ENCODE measurements at regions not wholly inside any gene's neighbourhood (a gene's known extent, or its start where the extent isn't known, plus 50 kb on each side); places are given as distances from the start of the nearest gene placed in this dataset.

DNA sequence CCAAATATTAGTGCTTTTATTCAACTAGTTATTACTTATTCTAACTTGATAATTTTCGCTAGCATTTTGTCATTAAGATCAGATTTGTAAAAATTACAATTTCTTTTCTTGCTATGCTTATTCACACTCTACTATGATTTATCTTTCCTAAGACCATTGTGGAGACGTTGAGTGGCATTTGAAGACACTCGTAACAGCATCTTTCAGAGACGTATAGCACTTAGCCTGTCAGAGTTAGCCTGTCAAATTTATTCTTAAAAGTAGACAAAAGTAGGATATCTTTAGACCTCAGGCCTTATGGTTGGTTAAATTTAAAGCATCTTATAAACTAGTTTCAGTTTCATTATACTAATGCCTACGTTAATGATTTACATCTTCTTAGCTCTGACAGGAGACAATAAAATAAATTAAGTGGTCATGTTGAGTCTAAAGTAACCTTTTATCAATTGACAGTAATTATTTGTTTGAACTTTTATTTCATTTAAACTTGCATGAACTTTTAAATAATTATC is 1410.1 kb downstream of the MRPL39 start:
- TF ChIP-seq, protein P1, sequence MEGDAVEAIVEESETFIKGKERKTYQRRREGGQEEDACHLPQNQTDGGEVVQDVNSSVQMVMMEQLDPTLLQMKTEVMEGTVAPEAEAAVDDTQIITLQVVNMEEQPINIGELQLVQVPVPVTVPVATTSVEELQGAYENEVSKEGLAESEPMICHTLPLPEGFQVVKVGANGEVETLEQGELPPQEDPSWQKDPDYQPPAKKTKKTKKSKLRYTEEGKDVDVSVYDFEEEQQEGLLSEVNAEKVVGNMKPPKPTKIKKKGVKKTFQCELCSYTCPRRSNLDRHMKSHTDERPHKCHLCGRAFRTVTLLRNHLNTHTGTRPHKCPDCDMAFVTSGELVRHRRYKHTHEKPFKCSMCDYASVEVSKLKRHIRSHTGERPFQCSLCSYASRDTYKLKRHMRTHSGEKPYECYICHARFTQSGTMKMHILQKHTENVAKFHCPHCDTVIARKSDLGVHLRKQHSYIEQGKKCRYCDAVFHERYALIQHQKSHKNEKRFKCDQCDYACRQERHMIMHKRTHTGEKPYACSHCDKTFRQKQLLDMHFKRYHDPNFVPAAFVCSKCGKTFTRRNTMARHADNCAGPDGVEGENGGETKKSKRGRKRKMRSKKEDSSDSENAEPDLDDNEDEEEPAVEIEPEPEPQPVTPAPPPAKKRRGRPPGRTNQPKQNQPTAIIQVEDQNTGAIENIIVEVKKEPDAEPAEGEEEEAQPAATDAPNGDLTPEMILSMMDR (IDR thresholded peaks at IDR 0.05): no peak
- TF ChIP-seq POLR2A (IDR thresholded peaks at IDR 0.05): no peak

Data from body of pancreas (tissue), 4 donors.